ENCODE measurements at regions not wholly inside any gene's neighbourhood (a gene's known extent, or its start where the extent isn't known, plus 50 kb on each side); places are given as distances from the start of the nearest gene placed in this dataset.

GRCh38 chr2:145622285-145622684 is 1102.4 kb upstream of the ZEB2 start:
- no peak for TF ChIP-seq CTCF (conservative IDR thresholded peaks at IDR 0.05; ENCODE audit: low read depth, low read length)
- H3K4me3 ChIP-seq (ENCODE audit: low read depth, low read length), result no peak overlapping the region
- DNase-seq (ENCODE audit: low read depth), result no peak

GRCh38 chr2:145617906-145618305 is 1098.0 kb upstream of the ZEB2 start:
- peak; percentile 29 for DNase-seq (ENCODE audit: low read depth)
- no peak overlapping the region for H3K4me3 ChIP-seq (ENCODE audit: low read depth, low read length)
- TF ChIP-seq CTCF (conservative IDR thresholded peaks at IDR 0.05; ENCODE audit: low read depth, low read length), result no peak

- no peak for TF ChIP-seq CTCF (conservative IDR thresholded peaks at IDR 0.05; ENCODE audit: low read depth, low read length)
- no peak overlapping the region for H3K4me3 ChIP-seq (ENCODE audit: low read depth, low read length)
- DNase-seq (ENCODE audit: low read depth), result no peak
Observed at GRCh38 chr2:145617420-145617819, 1097.5 kb upstream of the ZEB2 start.

- no peak for DNase-seq (ENCODE audit: low read depth)
- no peak for TF ChIP-seq CTCF (conservative IDR thresholded peaks at IDR 0.05; ENCODE audit: low read depth, low read length)
- no peak overlapping the region for H3K4me3 ChIP-seq (ENCODE audit: low read depth, low read length)
Observed at GRCh38 chr2:145615626-145616025, 1095.7 kb upstream of the ZEB2 start.

GRCh38 chr2:145609951-145610350 is 1090.0 kb upstream of the ZEB2 start:
- no peak overlapping the region for H3K4me3 ChIP-seq (ENCODE audit: low read depth, low read length)
- no peak for DNase-seq (ENCODE audit: low read depth)
- no peak for TF ChIP-seq CTCF (conservative IDR thresholded peaks at IDR 0.05; ENCODE audit: low read depth, low read length)

GRCh38 chr2:145601361-145601925 is 1081.5 kb upstream of the ZEB2 start:
- H3K4me3 ChIP-seq (ENCODE audit: low read depth, low read length), result no peak overlapping the region
- DNase-seq (ENCODE audit: low read depth), result no peak
- TF ChIP-seq CTCF (conservative IDR thresholded peaks at IDR 0.05; ENCODE audit: low read depth, low read length), result no peak

GRCh38 chr2:145600811-145601210 is 1080.9 kb upstream of the ZEB2 start:
- no peak overlapping the region for H3K4me3 ChIP-seq (ENCODE audit: low read depth, low read length)
- DNase-seq (ENCODE audit: low read depth), result no peak
- no peak for TF ChIP-seq CTCF (conservative IDR thresholded peaks at IDR 0.05; ENCODE audit: low read depth, low read length)
